ENCODE measurements at regions not wholly inside any gene's neighbourhood (a gene's known extent, or its start where the extent isn't known, plus 50 kb on each side); places are given as distances from the start of the nearest gene placed in this dataset.
A peak's percentile ranks its signal among the peaks of the same experiment; 100 is the strongest.

GRCh38 chr13:29713839-29714238 is 118.4 kb upstream of the SLC7A1 start:
- ATAC-seq (replicated peaks) (no peak), DNase-seq (no peak)
- Mint-ChIP-seq H3K27ac (no peak overlapping the region), H3K27me3 (peaks cover 25 to 65% of the 10 kb centered on the region in 2 donors), H3K9me3 (no peaks in the 10 kb centered on the region), H3K4me1 (ENCODE audit: low read depth in 2 of 2) (no peaks in the 10 kb centered on the region), H3K36me3 (ENCODE audit: insufficient read depth) (no peaks in the 10 kb centered on the region), H3K4me3 (no peak overlapping the region)

DNA sequence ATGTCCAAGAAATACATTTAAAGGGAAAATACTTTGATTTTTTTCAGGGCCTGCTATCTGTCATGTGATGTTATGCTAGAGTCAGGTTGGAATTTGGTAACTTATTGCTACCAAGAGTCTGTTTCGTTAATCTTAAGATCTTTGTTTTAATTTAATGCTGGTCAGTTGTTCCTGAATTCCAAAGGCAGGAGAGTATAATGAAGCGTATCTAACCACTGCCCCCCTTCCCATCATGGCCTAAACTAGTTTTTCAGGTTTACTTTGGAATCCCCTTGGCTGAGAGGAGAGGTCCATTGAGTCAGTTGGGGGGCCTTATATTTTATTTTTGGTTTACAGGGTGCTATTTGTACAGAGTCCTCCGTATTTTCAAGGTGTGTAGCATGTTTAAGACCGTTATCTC is 116.3 kb upstream of the SLC7A1 start:
- no peaks in the 10 kb centered on the region for H3K9me3 Mint-ChIP-seq
- no peak for DNase-seq
- H3K4me1 Mint-ChIP-seq (ENCODE audit: low read depth in 2 of 2): no peaks in the 10 kb centered on the region
- peaks cover 23 to 61% of the 10 kb centered on the region in 2 donors for H3K27me3 Mint-ChIP-seq
- H3K27ac Mint-ChIP-seq: no peak overlapping the region
- no peaks in the 10 kb centered on the region for H3K36me3 Mint-ChIP-seq (ENCODE audit: insufficient read depth)
- no peak overlapping the region for H3K4me3 Mint-ChIP-seq
- no peak for ATAC-seq (replicated peaks)

GRCh38 chr13:29710511-29710910 is 115.0 kb upstream of the SLC7A1 start:
- no peak overlapping the region for H3K4me3 Mint-ChIP-seq
- H3K27me3 Mint-ChIP-seq: peaks cover 23 to 56% of the 10 kb centered on the region in 2 donors
- H3K4me1 Mint-ChIP-seq (ENCODE audit: low read depth in 2 of 2): no peaks in the 10 kb centered on the region
- no peaks in the 10 kb centered on the region for H3K36me3 Mint-ChIP-seq (ENCODE audit: insufficient read depth)
- DNase-seq (no peak), ATAC-seq (replicated peaks) (no peak)
- no peaks in the 10 kb centered on the region for H3K9me3 Mint-ChIP-seq
- no peak overlapping the region for H3K27ac Mint-ChIP-seq

- Mint-ChIP-seq H3K36me3 (ENCODE audit: insufficient read depth) (no peaks in the 10 kb centered on the region), H3K9me3 (no peaks in the 10 kb centered on the region), H3K4me1 (ENCODE audit: low read depth in 2 of 2) (no peaks in the 10 kb centered on the region), H3K27me3 (peaks cover 23 to 49% of the 10 kb centered on the region in 2 donors), H3K4me3 (no peak overlapping the region), H3K27ac (no peak overlapping the region)
- no peak for DNase-seq
- ATAC-seq (replicated peaks): no peak
These were observed 114.0 kb upstream of the SLC7A1 start for GRCh38 chr13:29709407-29710069.

GRCh38 chr13:29707876-29708543 is 112.5 kb upstream of the SLC7A1 start:
- no peaks in the 10 kb centered on the region for H3K36me3 Mint-ChIP-seq (ENCODE audit: insufficient read depth)
- no peak overlapping the region for H3K4me3 Mint-ChIP-seq
- peaks cover 0 to 2% of the 10 kb centered on the region in 2 donors for H3K4me1 Mint-ChIP-seq (ENCODE audit: low read depth in 2 of 2)
- DNase-seq (peak; percentile 5 to 23 (median 5)), ATAC-seq (replicated peaks) (peak; percentile 54)
- H3K9me3 Mint-ChIP-seq: no peaks in the 10 kb centered on the region
- H3K27me3 Mint-ChIP-seq: peaks cover 33 to 55% of the 10 kb centered on the region in 2 donors
- H3K27ac Mint-ChIP-seq: no peak overlapping the region

DNA sequence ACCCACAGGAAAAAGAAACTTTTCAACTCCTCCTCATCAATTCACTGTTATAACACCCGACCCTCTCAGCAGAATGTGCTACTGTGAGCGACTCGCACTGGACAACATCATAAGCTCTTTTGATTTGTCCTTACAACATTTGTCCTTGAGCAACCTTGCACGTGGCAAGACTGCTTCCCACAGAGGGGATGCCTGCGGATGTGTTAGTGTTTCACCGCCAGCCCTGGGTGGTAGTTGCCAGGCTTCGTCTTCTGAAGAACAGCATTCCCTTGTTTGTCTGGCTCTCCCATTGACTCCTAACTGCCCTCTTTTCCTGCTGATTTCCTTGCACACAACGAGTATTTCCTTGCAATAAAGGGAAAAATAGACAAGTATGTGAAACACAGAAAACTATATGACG is 111.4 kb upstream of the SLC7A1 start:
- DNase-seq (no peak), ATAC-seq (replicated peaks) (no peak)
- no peaks in the 10 kb centered on the region for H3K9me3 Mint-ChIP-seq
- H3K27ac Mint-ChIP-seq: no peak overlapping the region
- H3K27me3 Mint-ChIP-seq: peaks cover 28 to 52% of the 10 kb centered on the region in 2 donors
- no peaks in the 10 kb centered on the region for H3K36me3 Mint-ChIP-seq (ENCODE audit: insufficient read depth)
- no peak overlapping the region for H3K4me3 Mint-ChIP-seq
- peaks cover 0 to 2% of the 10 kb centered on the region in 2 donors for H3K4me1 Mint-ChIP-seq (ENCODE audit: low read depth in 2 of 2)

- no peaks in the 10 kb centered on the region for H3K9me3 Mint-ChIP-seq
- H3K36me3 Mint-ChIP-seq (ENCODE audit: insufficient read depth): no peaks in the 10 kb centered on the region
- H3K27me3 Mint-ChIP-seq: peaks cover 30 to 50% of the 10 kb centered on the region in 2 donors
- ATAC-seq (replicated peaks) (no peak), DNase-seq (no peak)
- H3K4me1 Mint-ChIP-seq (ENCODE audit: low read depth in 2 of 2): peaks cover 0 to 2% of the 10 kb centered on the region in 2 donors
- H3K27ac Mint-ChIP-seq: no peak overlapping the region
- no peak overlapping the region for H3K4me3 Mint-ChIP-seq
These were observed 109.2 kb upstream of the SLC7A1 start for GRCh38 chr13:29704648-29705047.

GRCh38 chr13:29703421-29703820 is 107.9 kb upstream of the SLC7A1 start:
- H3K27me3 Mint-ChIP-seq: peaks cover 27 to 48% of the 10 kb centered on the region in 2 donors
- no peaks in the 10 kb centered on the region for H3K36me3 Mint-ChIP-seq (ENCODE audit: insufficient read depth)
- ATAC-seq (replicated peaks) (no peak), DNase-seq (no peak)
- no peak overlapping the region for H3K27ac Mint-ChIP-seq
- no peak overlapping the region for H3K4me3 Mint-ChIP-seq
- H3K4me1 Mint-ChIP-seq (ENCODE audit: low read depth in 2 of 2): peaks cover 0 to 2% of the 10 kb centered on the region in 2 donors
- no peaks in the 10 kb centered on the region for H3K9me3 Mint-ChIP-seq

- Mint-ChIP-seq H3K4me3 (no peak overlapping the region), H3K9me3 (no peaks in the 10 kb centered on the region), H3K36me3 (ENCODE audit: insufficient read depth) (no peaks in the 10 kb centered on the region), H3K4me1 (ENCODE audit: low read depth in 2 of 2) (peaks cover 0 to 2% of the 10 kb centered on the region in 2 donors), H3K27ac (no peak overlapping the region), H3K27me3 (peaks cover 27 to 46% of the 10 kb centered on the region in 2 donors)
- DNase-seq (no peak), ATAC-seq (replicated peaks) (no peak)
These were observed 107.4 kb upstream of the SLC7A1 start for GRCh38 chr13:29702912-29703351.

DNA sequence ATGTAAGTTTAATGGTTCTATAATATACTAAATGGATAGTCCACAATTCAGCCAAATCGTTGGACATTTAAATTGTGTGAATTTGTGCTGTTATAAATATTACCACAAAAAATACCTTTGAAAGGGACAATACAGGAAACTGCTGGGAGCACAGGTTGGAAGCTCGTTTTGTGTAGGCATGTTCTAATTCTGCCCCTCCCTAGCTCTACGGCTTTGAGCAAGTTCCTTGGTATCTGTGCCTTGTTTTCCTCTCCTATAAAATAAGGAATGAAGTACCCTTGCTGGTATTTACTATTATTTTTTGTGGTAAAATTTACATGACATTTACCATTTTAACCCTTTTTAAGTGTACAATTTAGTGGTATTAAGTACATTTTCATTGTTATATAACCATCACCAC is 102.6 kb upstream of the SLC7A1 start:
- Mint-ChIP-seq H3K4me1 (ENCODE audit: low read depth in 2 of 2) (no peaks in the 10 kb centered on the region), H3K4me3 (no peak overlapping the region), H3K27ac (no peak overlapping the region), H3K27me3 (peaks cover 32 to 57% of the 10 kb centered on the region in 2 donors), H3K9me3 (no peaks in the 10 kb centered on the region), H3K36me3 (ENCODE audit: insufficient read depth) (no peaks in the 10 kb centered on the region)
- ATAC-seq (replicated peaks) (no peak), DNase-seq (no peak)

GRCh38 chr13:29696606-29697005 is 101.1 kb upstream of the SLC7A1 start:
- ATAC-seq (replicated peaks): no peak

GRCh38 chr13:29693275-29693945 is 97.9 kb upstream of the SLC7A1 start:
- ATAC-seq (replicated peaks) (no peak), DNase-seq (no peak)
- Mint-ChIP-seq H3K27ac (no peak overlapping the region), H3K27me3 (peaks cover 22 to 44% of the 10 kb centered on the region in 2 donors), H3K36me3 (ENCODE audit: insufficient read depth) (no peaks in the 10 kb centered on the region), H3K4me1 (ENCODE audit: low read depth in 2 of 2) (no peaks in the 10 kb centered on the region), H3K4me3 (no peak overlapping the region), H3K9me3 (no peaks in the 10 kb centered on the region)

More at GRCh38 chr13:29696606-29697005, 101.1 kb upstream of the SLC7A1 start:
- Mint-ChIP-seq H3K9me3 (no peaks in the 10 kb centered on the region), H3K36me3 (ENCODE audit: insufficient read depth) (no peaks in the 10 kb centered on the region), H3K4me3 (no peak overlapping the region), H3K4me1 (ENCODE audit: low read depth in 2 of 2) (no peaks in the 10 kb centered on the region), H3K27me3 (peaks cover 32 to 48% of the 10 kb centered on the region in 2 donors), H3K27ac (no peak overlapping the region)
- no peak for DNase-seq

GRCh38 chr13:29689548-29689947 is 94.1 kb upstream of the SLC7A1 start:
- Mint-ChIP-seq H3K4me1 (ENCODE audit: low read depth in 2 of 2) (no peaks in the 10 kb centered on the region), H3K9me3 (no peaks in the 10 kb centered on the region), H3K4me3 (no peak overlapping the region), H3K36me3 (ENCODE audit: insufficient read depth) (no peaks in the 10 kb centered on the region), H3K27me3 (peaks cover 7 to 49% of the 10 kb centered on the region in 2 donors), H3K27ac (no peak overlapping the region)
- no peak for ATAC-seq (replicated peaks)
- DNase-seq: no peak

- Mint-ChIP-seq H3K27me3 (peaks cover 7 to 46% of the 10 kb centered on the region in 2 donors), H3K27ac (no peak overlapping the region), H3K9me3 (peaks cover 0 to 2% of the 10 kb centered on the region in 2 donors), H3K36me3 (ENCODE audit: insufficient read depth) (no peaks in the 10 kb centered on the region), H3K4me3 (no peak overlapping the region), H3K4me1 (ENCODE audit: low read depth in 2 of 2) (no peaks in the 10 kb centered on the region)
- no peak for ATAC-seq (replicated peaks)
- DNase-seq: no peak
These were observed 92.7 kb upstream of the SLC7A1 start for GRCh38 chr13:29688193-29688592.

All from effector memory CD8-positive, alpha-beta T cell (primary cell).